WERI-Rb-1 (cell line): ENCODE measurements at regions not wholly inside any gene's neighbourhood (a gene's known extent, or its start where the extent isn't known, plus 50 kb on each side); places are given as distances from the start of the nearest gene placed in this dataset.
A peak's percentile ranks its signal among the peaks of the same experiment; 100 is the strongest.

Experiments
- DNase-seq: peaks from one replicate; pipeline ENCODE4 v3.0.0-alpha.2; 2020
- H3K27ac ChIP-seq: fragments of 250-450 bp; sonication (Bioruptor Pico); 2 replicates; pipeline ENCODE4 v1.5.1; 2020; ENCODE audit warnings: mild to moderate bottlenecking, moderate library complexity
- H3K27me3 ChIP-seq: fragments of 250-450 bp; sonication (Bioruptor Pico); 2 replicates; pipeline ENCODE4 v1.5.1; 2021; ENCODE audit warnings: mild to moderate bottlenecking, low read depth, moderate library complexity; ENCODE audit not compliant: insufficient read depth, severe bottlenecking
- H3K36me3 ChIP-seq: fragments of 250-450 bp; sonication (Bioruptor Pico); 2 replicates; pipeline ENCODE4 v1.5.1; 2020; ENCODE audit warnings: mild to moderate bottlenecking, moderate library complexity
- H3K4me3 ChIP-seq: 2 replicates; pipeline ENCODE4 v1.5.1; 2011; ENCODE audit warnings: low read depth, mild to moderate bottlenecking, control low read depth, low read length
- H3K9me3 ChIP-seq: fragments of 250-450 bp; sonication (Bioruptor Pico); 2 replicates; pipeline ENCODE4 v1.5.1; 2021; ENCODE audit warnings: mild to moderate bottlenecking, moderate library complexity; ENCODE audit not compliant: severe bottlenecking
- TF ChIP-seq, protein P1 (sequence below): IDR thresholded peaks from 2 replicates; pipeline ENCODE4 v1.5.1; 2011; ENCODE audit warnings: low read depth, mild to moderate bottlenecking, control low read depth, inconsistent platforms, low read length

DNA sequence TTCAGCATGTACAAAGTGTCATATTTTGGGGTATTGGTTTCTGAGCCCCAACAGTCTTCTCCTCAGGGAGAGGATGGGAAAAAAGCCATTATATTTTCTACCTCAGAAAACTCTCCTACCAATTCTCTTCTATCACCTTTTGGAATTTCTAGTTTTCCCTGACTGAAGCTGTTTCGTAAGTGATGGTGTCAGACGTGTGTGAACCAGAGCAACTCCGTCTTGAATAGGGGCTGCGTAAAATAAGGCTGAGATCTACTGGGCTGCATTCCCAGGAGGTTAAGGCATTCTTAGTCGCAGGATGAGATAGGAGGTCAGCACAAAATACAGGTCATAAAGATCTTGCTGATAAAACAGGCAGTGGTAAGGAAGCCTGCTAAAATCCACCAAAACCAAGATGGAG is 197.3 kb upstream of the C9orf72 start:
- H3K36me3 ChIP-seq: no peaks in the 10 kb centered on the region
- TF ChIP-seq, protein P1, sequence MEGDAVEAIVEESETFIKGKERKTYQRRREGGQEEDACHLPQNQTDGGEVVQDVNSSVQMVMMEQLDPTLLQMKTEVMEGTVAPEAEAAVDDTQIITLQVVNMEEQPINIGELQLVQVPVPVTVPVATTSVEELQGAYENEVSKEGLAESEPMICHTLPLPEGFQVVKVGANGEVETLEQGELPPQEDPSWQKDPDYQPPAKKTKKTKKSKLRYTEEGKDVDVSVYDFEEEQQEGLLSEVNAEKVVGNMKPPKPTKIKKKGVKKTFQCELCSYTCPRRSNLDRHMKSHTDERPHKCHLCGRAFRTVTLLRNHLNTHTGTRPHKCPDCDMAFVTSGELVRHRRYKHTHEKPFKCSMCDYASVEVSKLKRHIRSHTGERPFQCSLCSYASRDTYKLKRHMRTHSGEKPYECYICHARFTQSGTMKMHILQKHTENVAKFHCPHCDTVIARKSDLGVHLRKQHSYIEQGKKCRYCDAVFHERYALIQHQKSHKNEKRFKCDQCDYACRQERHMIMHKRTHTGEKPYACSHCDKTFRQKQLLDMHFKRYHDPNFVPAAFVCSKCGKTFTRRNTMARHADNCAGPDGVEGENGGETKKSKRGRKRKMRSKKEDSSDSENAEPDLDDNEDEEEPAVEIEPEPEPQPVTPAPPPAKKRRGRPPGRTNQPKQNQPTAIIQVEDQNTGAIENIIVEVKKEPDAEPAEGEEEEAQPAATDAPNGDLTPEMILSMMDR: no peak
- H3K27me3 ChIP-seq: no peaks in the 10 kb centered on the region
- H3K4me3 ChIP-seq: no peak overlapping the region
- H3K9me3 ChIP-seq: peaks cover 4% of the 10 kb centered on the region
- no peak overlapping the region for H3K27ac ChIP-seq
- DNase-seq: no peak

DNA sequence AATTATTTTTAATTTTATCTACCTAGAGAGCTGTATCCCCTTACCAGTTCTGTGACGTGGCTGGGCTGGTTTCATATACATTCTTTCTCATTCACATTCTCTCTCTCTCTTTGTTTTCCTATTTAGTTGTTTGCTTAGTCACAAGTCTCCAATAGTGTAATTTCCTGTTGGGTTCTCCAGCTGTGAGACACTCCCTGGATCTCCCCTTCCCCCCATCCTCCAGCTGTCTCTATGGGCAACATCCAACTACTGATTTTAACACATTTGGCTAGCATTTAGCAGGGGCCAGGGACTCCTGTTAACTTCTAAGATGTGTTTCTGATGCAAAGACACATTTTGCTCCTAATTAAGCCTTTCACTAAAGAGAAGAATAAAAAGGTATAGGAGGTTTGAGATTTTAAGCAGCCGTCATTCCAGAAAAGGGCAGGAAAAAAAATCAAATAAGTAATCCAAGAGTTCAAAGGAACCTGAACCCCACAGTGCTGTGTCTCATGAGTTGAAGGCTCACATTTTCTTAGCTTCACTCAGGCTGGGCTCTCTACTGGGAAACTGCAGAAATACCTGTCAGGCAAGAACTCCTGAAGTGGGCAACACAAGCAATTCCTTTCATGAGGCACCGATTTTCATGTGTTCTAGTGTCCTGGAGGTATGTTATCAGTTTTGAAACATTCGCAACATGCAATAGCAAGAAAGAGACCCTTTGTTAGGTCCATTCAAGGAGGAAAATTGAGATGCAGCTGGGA is 198.7 kb upstream of the C9orf72 start:
- Histone ChIP-seq H3K4me3 (no peak overlapping the region), H3K27ac (no peak overlapping the region), H3K36me3 (no peaks in the 10 kb centered on the region), H3K9me3 (peaks cover 4% of the 10 kb centered on the region), H3K27me3 (no peaks in the 10 kb centered on the region)
- DNase-seq: no peak
- TF ChIP-seq, protein P1: no peak

DNA sequence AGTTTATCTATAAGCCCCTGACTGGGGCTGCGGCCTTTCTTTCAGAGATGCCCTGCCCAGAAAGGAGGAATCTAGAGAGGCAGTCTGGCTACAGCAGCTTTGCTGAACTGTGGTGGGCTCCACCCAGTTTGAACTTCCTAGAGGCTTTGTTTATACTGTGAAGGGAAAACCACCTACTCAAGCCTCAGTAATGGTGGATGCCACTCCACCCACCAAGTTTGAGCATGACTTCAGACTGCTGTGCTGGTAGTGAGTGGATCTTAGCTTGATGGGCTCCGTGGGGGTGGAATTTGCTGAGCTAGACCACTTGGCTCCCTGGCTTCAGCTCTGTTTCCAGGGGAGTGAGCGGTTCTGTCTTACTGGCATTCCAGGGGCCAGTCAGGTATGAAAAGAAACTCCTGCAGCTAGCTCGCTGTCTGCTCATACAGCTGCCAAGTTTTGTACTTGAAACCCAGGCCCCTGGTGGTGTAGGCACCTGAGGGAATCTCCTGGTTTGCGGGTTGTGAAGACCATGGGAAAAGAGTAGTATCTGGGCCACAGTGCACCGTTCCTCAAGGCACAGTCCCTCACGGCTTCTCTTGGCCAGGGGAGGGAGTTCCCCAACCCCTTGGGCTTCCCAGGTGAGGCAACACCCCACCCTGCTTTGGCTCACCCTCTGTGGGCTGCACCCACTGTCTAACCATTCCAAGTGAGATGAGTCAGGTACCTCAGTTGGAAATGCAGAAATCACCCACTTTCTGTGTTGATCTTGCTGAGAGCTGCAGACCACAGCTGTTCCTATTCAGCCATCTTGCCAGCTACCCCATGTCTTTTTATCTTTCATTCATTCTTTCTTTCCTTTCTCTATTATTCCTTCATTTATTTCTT is 211.8 kb upstream of the C9orf72 start:
- no peak overlapping the region for H3K27ac ChIP-seq
- H3K9me3 ChIP-seq: peaks cover 11% of the 10 kb centered on the region
- no peak for DNase-seq
- no peaks in the 10 kb centered on the region for H3K27me3 ChIP-seq
- H3K36me3 ChIP-seq: no peaks in the 10 kb centered on the region
- TF ChIP-seq, protein P1: no peak
- H3K4me3 ChIP-seq: no peak overlapping the region

DNA sequence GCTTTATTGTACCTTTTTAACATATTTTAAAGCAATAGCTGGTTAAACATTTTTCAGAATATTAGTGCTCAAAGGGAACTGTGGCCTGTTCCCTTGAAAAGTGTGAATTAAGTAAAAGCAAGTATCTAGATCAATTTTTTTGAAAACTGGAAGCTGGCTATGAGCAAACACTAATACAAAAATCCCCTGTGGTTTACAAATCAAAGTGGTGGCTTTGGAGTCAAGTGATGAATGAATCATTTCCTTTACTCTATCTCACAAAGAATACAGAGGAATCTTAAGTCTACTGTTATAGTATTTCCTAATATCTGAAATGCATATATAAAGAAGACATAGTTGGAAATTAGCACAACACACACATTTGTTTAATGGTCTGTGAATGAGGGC is 212.4 kb upstream of the C9orf72 start:
- no peaks in the 10 kb centered on the region for H3K36me3 ChIP-seq
- no peaks in the 10 kb centered on the region for H3K27me3 ChIP-seq
- no peak for DNase-seq
- peaks cover 11% of the 10 kb centered on the region for H3K9me3 ChIP-seq
- TF ChIP-seq, protein P1: no peak
- H3K27ac ChIP-seq: no peak overlapping the region
- no peak overlapping the region for H3K4me3 ChIP-seq

DNA sequence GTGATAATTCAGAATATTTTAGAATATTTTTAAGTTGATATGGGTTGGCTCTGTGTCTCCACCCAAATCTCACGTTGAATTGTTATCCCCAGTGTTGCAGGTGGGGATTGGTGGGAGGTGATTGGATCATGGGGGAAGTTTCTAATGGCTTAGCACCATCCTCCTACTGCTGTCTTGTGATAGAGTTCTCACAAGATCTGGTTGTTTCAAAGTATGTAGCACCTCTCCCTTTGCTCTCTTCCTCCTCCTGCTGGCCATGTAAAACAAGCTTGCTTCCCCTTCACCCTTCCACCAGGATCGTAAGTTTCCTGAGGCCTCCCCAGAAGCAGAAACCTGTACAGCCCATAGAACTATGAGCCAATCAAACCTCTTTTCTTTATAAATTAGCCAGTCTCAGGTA is 214.6 kb upstream of the C9orf72 start:
- peak; percentile 10 for DNase-seq
- H3K4me3 ChIP-seq: no peak overlapping the region
- no peaks in the 10 kb centered on the region for H3K27me3 ChIP-seq
- H3K36me3 ChIP-seq: no peaks in the 10 kb centered on the region
- H3K9me3 ChIP-seq: peaks cover 11% of the 10 kb centered on the region
- TF ChIP-seq, protein P1: peak; percentile 17; the same call in 1 of the 2 replicates
- no peak overlapping the region for H3K27ac ChIP-seq
